GM12878 (cell line): ENCODE measurements at regions not wholly inside any gene's neighbourhood (a gene's known extent, or its start where the extent isn't known, plus 50 kb on each side); places are given as distances from the start of the nearest gene placed in this dataset.

ENCODE experiments used
- ATAC-seq: fragments of 200-7000 bp; cut with Tn5 transposase; 3 replicates; pipeline ENCODE4 v1.9.1; 2020; ENCODE audit warnings: mild to moderate bottlenecking, moderate library complexity
- BruUV-seq: library from RNA; stranded (reverse); fragments of 400-500 nt; replicated peaks from 2 replicates; lab custom pipeline; 2021; lab: Mats Ljungman, UMichigan
- CTCF ChIA-PET: fragments of 300-600 bp; sonication (Branson Sonifier 250); formaldehyde crosslinking; extraction: SDS; loops from one replicate; lab custom pipeline; 2021; ENCODE audit warnings: inconsistent platforms; lab: Yijun Ruan, JAX
- POLR2A ChIA-PET: fragments of 350-600 bp; formaldehyde crosslinking; extraction: SDS; loops from one replicate; lab custom pipeline; 2021; ENCODE audit warnings: inconsistent platforms; lab: Charles Lee
- RAD21 ChIA-PET: fragments of 300-600 bp; sonication (Branson Sonifier 250); formaldehyde crosslinking; loops from one replicate; lab custom pipeline; 2023; ENCODE audit warnings: antibody characterized with exemption; ENCODE audit not compliant: unreplicated experiment; lab: Charles Lee
- SMC1A ChIA-PET: fragments of 300-600 bp; sonication (Branson Sonifier 250); formaldehyde crosslinking; loops from one replicate; lab custom pipeline; 2023; ENCODE audit not compliant: unreplicated experiment, uncharacterized antibody; lab: Charles Lee
- DNase-seq: peaks from one replicate; pipeline ENCODE4 v3.0.0-alpha.2; 2011; ENCODE audit warnings: low read depth, low spot score
- FAIRE-seq: peaks from 3 replicates; lab custom pipeline; 2011; peaks lifted over from hg19 to GRCh38; lab: Jason Lieb, UNC
- H2AFZ ChIP-seq: 2 replicates; pipeline ENCODE4 v1.6.0; 2011; ENCODE audit warnings: low read depth, low read length, control low read depth; ENCODE audit not compliant: control insufficient read depth
- H3K27ac ChIP-seq: 2 replicates; pipeline ENCODE4 v1.5.1; 2011; ENCODE audit warnings: control low read depth; ENCODE audit not compliant: control insufficient read depth, insufficient read depth
- H3K27me3 ChIP-seq, 2 experiments: replicated peaks in 1 of 2; 2 replicates each; pipeline versions ENCODE4 v1.6.0 to v1.6.1; 2011; ENCODE audit warnings: low read length in 1 of 2; ENCODE audit not compliant: control insufficient read depth in 2 of 2, insufficient read depth in 2 of 2
- H3K36me3 ChIP-seq, 2 experiments: 2 replicates each; pipeline ENCODE4 v1.5.1; 2011; ENCODE audit warnings: low read length in 1 of 2; ENCODE audit not compliant: control insufficient read depth in 2 of 2, insufficient read depth in 2 of 2
- H3K4me1 ChIP-seq: 2 replicates; pipeline ENCODE4 v1.6.1; 2011; ENCODE audit warnings: mild to moderate bottlenecking, low read length, moderate library complexity, mixed read lengths; ENCODE audit not compliant: control insufficient read depth, insufficient read depth
- H3K4me2 ChIP-seq: 2 replicates; pipeline ENCODE4 v1.6.0; 2011; ENCODE audit warnings: control low read depth; ENCODE audit not compliant: control insufficient read depth, insufficient read depth
- H3K4me3 ChIP-seq: fragments of 200-600 bp; sonication (generic); 2 replicates; pipeline ENCODE4 v1.5.1; 2016
- H3K79me2 ChIP-seq: 2 replicates; pipeline ENCODE4 v1.6.0; 2011; ENCODE audit warnings: low read length; ENCODE audit not compliant: control insufficient read depth, insufficient read depth
- H3K9ac ChIP-seq: 2 replicates; pipeline ENCODE4 v1.8.0; 2011; ENCODE audit warnings: low read length, control low read depth, mixed read lengths; ENCODE audit not compliant: control insufficient read depth, insufficient read depth
- H3K9me3 ChIP-seq: replicated peaks from 3 replicates; pipeline ENCODE4 v1.5.1; 2011; ENCODE audit warnings: mild to moderate bottlenecking, low read length; ENCODE audit not compliant: control insufficient read depth, insufficient read depth
- H4K20me1 ChIP-seq: 2 replicates; pipeline ENCODE4 v1.6.0; 2011; ENCODE audit not compliant: control insufficient read depth, insufficient read depth
- BCL11A ChIP-seq: IDR thresholded peaks from 2 replicates; pipeline ENCODE4 v1.6.1; 2011; ENCODE audit warnings: low read depth, low read length
- BRCA1 ChIP-seq: IDR thresholded peaks from 2 replicates; pipeline ENCODE4 v1.6.1; 2011; ENCODE audit warnings: low read depth, low read length, improper control_type of control experiment
- CBX3 ChIP-seq: fragments of 200-600 bp; sonication (generic); IDR thresholded peaks from 2 replicates; pipeline ENCODE4 v1.6.1; 2016; ENCODE audit warnings: low read depth, borderline replicate concordance
- EED ChIP-seq: sonication (generic); IDR thresholded peaks from 2 replicates; pipeline ENCODE4 v1.6.1; 2016; ENCODE audit warnings: antibody characterized with exemption, low read depth
- EGR1 ChIP-seq, 2 experiments: IDR thresholded peaks; 1 replicate in 1 of 2; 2 replicates in 1 of 2; pipeline ENCODE4 v1.6.1; 2011 to 2012; ENCODE audit warnings: low read depth in 2 of 2, low read length in 2 of 2, borderline replicate concordance in 1 of 2, mild to moderate bottlenecking in 1 of 2, moderate library complexity in 1 of 2
- ESRRA ChIP-seq: IDR thresholded peaks from 2 replicates; pipeline ENCODE4 v1.6.1; 2012; ENCODE audit warnings: mild to moderate bottlenecking, low read length, improper control_type of control experiment
- ETV6 ChIP-seq, 2 experiments: fragments of 450-650 bp in 1 of 2; IDR thresholded peaks in 1 of 2; conservative IDR thresholded peaks in 1 of 2; 2 replicates each; pipeline ENCODE4 v1.6.1; 2014; ENCODE audit warnings: antibody characterized with exemption in 1 of 2, borderline replicate concordance in 1 of 2, low read depth in 1 of 2, mild to moderate bottlenecking in 1 of 2, moderate library complexity in 1 of 2
- GATAD2B ChIP-seq: fragments of 450-650 bp; conservative IDR thresholded peaks from 2 replicates; pipeline ENCODE4 v1.6.1; 2017; ENCODE audit warnings: low read depth, mild to moderate bottlenecking, moderate library complexity
- IKZF1 ChIP-seq: fragments of 450-650 bp; conservative IDR thresholded peaks from 2 replicates; pipeline ENCODE4 v1.6.1; 2017; ENCODE audit warnings: antibody characterized with exemption, mild to moderate bottlenecking
- MXI1 ChIP-seq: fragments of 150-350 bp; IDR thresholded peaks from 2 replicates; pipeline ENCODE4 v1.6.1; 2011; ENCODE audit warnings: low read depth, mild to moderate bottlenecking, inconsistent platforms, low read length, improper control_type of control experiment
- NR2C2 ChIP-seq: IDR thresholded peaks from 2 replicates; pipeline ENCODE4 v1.6.1; 2011; ENCODE audit warnings: borderline replicate concordance, low read depth; ENCODE audit not compliant: control insufficient read depth, insufficient read length
- NR2F1 ChIP-seq: fragments of 450-650 bp; conservative IDR thresholded peaks from 2 replicates; pipeline ENCODE4 v1.6.1; 2017; ENCODE audit warnings: mild to moderate bottlenecking
- PML ChIP-seq: IDR thresholded peaks from 2 replicates; pipeline ENCODE4 v1.6.1; 2012; ENCODE audit warnings: low read length, inconsistent platforms
- RBBP5 ChIP-seq: fragments of 200-600 bp; sonication (generic); conservative IDR thresholded peaks from 2 replicates; pipeline ENCODE4 v1.6.1; 2016
- RFX5 ChIP-seq: IDR thresholded peaks from 2 replicates; pipeline ENCODE4 v1.6.1; 2011; ENCODE audit warnings: low read depth, low read length, improper control_type of control experiment
- SUPT20H ChIP-seq: IDR thresholded peaks from 2 replicates; pipeline ENCODE4 v1.6.1; 2011; ENCODE audit warnings: low read depth, mild to moderate bottlenecking, low read length, moderate library complexity, borderline replicate concordance; ENCODE audit not compliant: control insufficient read depth
- ZBED1 ChIP-seq: IDR thresholded peaks from 2 replicates; pipeline ENCODE4 v1.6.1; 2016; ENCODE audit warnings: borderline replicate concordance
- ZNF384 ChIP-seq: IDR thresholded peaks from 2 replicates; pipeline ENCODE4 v1.6.1; 2012; ENCODE audit warnings: low read depth, mild to moderate bottlenecking, low read length, improper control_type of control experiment, borderline replicate concordance
- ZNF622 ChIP-seq: fragments of 450-650 bp; IDR thresholded peaks from 2 replicates; pipeline ENCODE4 v1.6.1; 2017; ENCODE audit warnings: mild to moderate bottlenecking, inconsistent platforms
- WGBS: methylation state at CpG from one replicate; pipeline ENCODE4 v1.1.6; 2016; ENCODE audit warnings: low lambda C conversion rate; ENCODE audit not compliant: insufficient replicate concordance, insufficient coverage; ENCODE audit errors: missing lambda C conversion rate; 5-methylcytosine and 5-hydroxymethylcytosine counted together
- in situ Hi-C: fragments of 300-500 bp; cut with MboI; formaldehyde crosslinking; loops from 9 replicates; pipeline ENCODE4 v1.14.3; 2018; ENCODE audit warnings: mixed read lengths
- intact Hi-C: fragments of 100-400 bp; cut with micrococcal nuclease; formaldehyde crosslinking; loops from one replicate; pipeline ENCODE4 v1.14.2; 2022; ENCODE audit not compliant: unreplicated experiment

DNA sequence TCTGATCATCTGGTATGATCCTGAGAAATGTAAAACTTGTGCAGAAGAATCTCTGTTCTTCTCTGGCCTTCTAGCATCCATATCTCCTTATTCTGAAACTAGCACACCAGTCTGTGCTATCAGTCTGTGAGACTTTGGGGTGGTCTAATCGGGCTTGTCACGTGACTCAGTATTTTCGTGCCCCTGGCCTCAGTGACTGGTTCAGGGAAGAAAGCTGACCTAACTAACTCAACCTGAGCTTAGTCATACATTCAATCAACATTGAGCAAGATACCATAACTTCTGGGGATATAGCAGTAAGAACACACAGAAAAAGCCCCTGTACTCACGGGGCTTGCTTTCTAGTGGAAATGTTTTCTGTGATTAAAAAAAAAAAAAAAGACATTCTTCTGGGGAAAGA is 109.3 kb downstream of the DKK1 start:
- H3K4me2 ChIP-seq: no peak overlapping the region
- no peak for FAIRE-seq
- SMC1A ChIA-PET: no interaction called here
- 2% methylated on average over 4 of the region's 4 CpGs for WGBS
- H3K9ac ChIP-seq: no peak overlapping the region
- no peak for DNase-seq
- no peak overlapping the region for H2AFZ ChIP-seq
- RAD21 ChIA-PET: no interaction called here
- no peak overlapping the region for H3K27ac ChIP-seq
- H3K79me2 ChIP-seq: no peaks in the 10 kb centered on the region
- H3K4me1 ChIP-seq: no peaks in the 10 kb centered on the region
- intact Hi-C loops: no loop called here
- POLR2A ChIA-PET: no interaction called here
- no peaks in the 10 kb centered on the region for H3K9me3 ChIP-seq
- H3K4me3 ChIP-seq: no peak overlapping the region
- no peaks in the 10 kb centered on the region for H3K36me3 ChIP-seq
- TF ChIP-seq NR2F1: no peak
- no peak for TF ChIP-seq ZNF384
- no peak for TF ChIP-seq IKZF1
- TF ChIP-seq BRCA1: no peak
- no peak for TF ChIP-seq RFX5
- TF ChIP-seq BCL11A: no peak
- TF ChIP-seq GATAD2B: no peak
- no peak for TF ChIP-seq PML
- TF ChIP-seq NR2C2: no peak
- TF ChIP-seq SUPT20H: no peak
- no peak for TF ChIP-seq EGR1 (IDR thresholded peaks at IDR 0.05; ENCODE audit: borderline replicate concordance in 1 of 2, low read depth in 2 of 2, low read length in 2 of 2)
- no peak for TF ChIP-seq ETV6 (conservative IDR thresholded peaks at IDR 0.05 in 1 of 2, IDR thresholded peaks at IDR 0.05 in 1 of 2; ENCODE audit: borderline replicate concordance in 1 of 2, low read depth in 1 of 2)
- TF ChIP-seq ESRRA: no peak
- TF ChIP-seq CBX3: no peak
- TF ChIP-seq ZNF622: no peak
- TF ChIP-seq MXI1: no peak
- TF ChIP-seq EED: no peak
- no peak for TF ChIP-seq ZBED1
- TF ChIP-seq RBBP5: no peak
- TF ChIP-seq, all 136 proteins: peak for 0
- no peaks in the 10 kb centered on the region for H4K20me1 ChIP-seq
- CTCF ChIA-PET: interaction anchor here (0.7 kb wide), 1 partner anchor 306 kb away, joined by 3 read pairs; no protein-coding TSS in a partner anchor
- in situ Hi-C loops: no loop called here
- no peak for ATAC-seq
- no peaks in the 10 kb centered on the region for H3K27me3 ChIP-seq
- BruUV-seq: no TSS peak
